GM23338 (cell line): ENCODE measurements at regions not wholly inside any gene's neighbourhood (a gene's known extent, or its start where the extent isn't known, plus 50 kb on each side); places are given as distances from the start of the nearest gene placed in this dataset.

Source experiments
- ATAC-seq: fragments of 200-7000 bp; cut with Tn5 transposase; 3 replicates; pipeline ENCODE4 v1.9.1; 2020
- DNase-seq: peaks from one replicate; pipeline ENCODE4 v3.0.0-alpha.2; 2015; ENCODE audit warnings: low spot score
- H2AFZ ChIP-seq: fragments of 200-600 bp; sonication (generic); 2 replicates; pipeline ENCODE4 v1.8.0; 2016; ENCODE audit warnings: antibody characterized with exemption, mild to moderate bottlenecking, moderate library complexity
- H3F3A ChIP-seq: fragments of 200-600 bp; sonication (generic); replicated peaks from 2 replicates; pipeline ENCODE4 v1.8.0; 2017; ENCODE audit warnings: antibody characterized with exemption, mixed run types, low read depth
- H3K27ac ChIP-seq: fragments of 200-600 bp; sonication (generic); 2 replicates; pipeline ENCODE4 v1.6.1; 2016; ENCODE audit warnings: low read depth
- H3K27me3 ChIP-seq: fragments of 200-600 bp; sonication (generic); 2 replicates; pipeline ENCODE4 v1.8.0; 2016; ENCODE audit warnings: mild to moderate bottlenecking, mixed run types, moderate library complexity; ENCODE audit not compliant: insufficient read depth
- H3K36me3 ChIP-seq: fragments of 200-600 bp; sonication (generic); 2 replicates; pipeline ENCODE4 v1.8.0; 2016; ENCODE audit warnings: mild to moderate bottlenecking; ENCODE audit not compliant: insufficient read depth
- H3K4me1 ChIP-seq: fragments of 200-600 bp; sonication (generic); 2 replicates; pipeline ENCODE4 v1.8.0; 2016; ENCODE audit warnings: mild to moderate bottlenecking, moderate library complexity; ENCODE audit not compliant: insufficient read depth
- H3K4me2 ChIP-seq: fragments of 200-600 bp; sonication (generic); 2 replicates; pipeline ENCODE4 v1.7.1; 2017; ENCODE audit warnings: mixed run types
- H3K4me3 ChIP-seq: fragments of 200-600 bp; sonication (generic); 2 replicates; pipeline ENCODE4 v1.6.1; 2016; ENCODE audit warnings: mixed run types
- H3K79me2 ChIP-seq: fragments of 200-600 bp; sonication (generic); replicated peaks from 2 replicates; pipeline ENCODE4 v1.8.0; 2017; ENCODE audit warnings: mild to moderate bottlenecking; ENCODE audit not compliant: insufficient read depth
- H3K9me2 ChIP-seq: fragments of 200-600 bp; sonication (generic); 2 replicates; pipeline ENCODE4 v1.8.0; 2017; ENCODE audit not compliant: insufficient read depth
- H4K20me1 ChIP-seq: fragments of 200-600 bp; sonication (generic); replicated peaks from 2 replicates; pipeline ENCODE4 v1.8.0; 2017; ENCODE audit warnings: mild to moderate bottlenecking; ENCODE audit not compliant: insufficient read depth
- H3K27ac Mint-ChIP-seq: 2 replicates; pipeline ENCODE4 v1.8.0; 2020; ENCODE audit warnings: inconsistent platforms, mild to moderate bottlenecking, moderate library complexity, mixed read lengths
- H3K27me3 Mint-ChIP-seq: 3 replicates; pipeline ENCODE4 v1.8.0; 2022; ENCODE audit warnings: low read depth, mild to moderate bottlenecking, moderate library complexity, mixed read lengths, inconsistent platforms; ENCODE audit not compliant: insufficient read depth, poor library complexity
- H3K36me3 Mint-ChIP-seq: 3 replicates; pipeline ENCODE4 v1.8.0; 2021; ENCODE audit warnings: low read depth, mild to moderate bottlenecking, inconsistent platforms, moderate library complexity, mixed read lengths
- H3K4me1 Mint-ChIP-seq: 3 replicates; pipeline ENCODE4 v1.8.0; 2020; ENCODE audit warnings: mild to moderate bottlenecking, inconsistent platforms, mixed read lengths
- H3K4me3 Mint-ChIP-seq: 3 replicates; pipeline ENCODE4 v1.8.0; 2021; ENCODE audit warnings: moderate library complexity, mild to moderate bottlenecking, inconsistent platforms, mixed read lengths
- H3K9me3 Mint-ChIP-seq: 3 replicates; pipeline ENCODE4 v1.8.0; 2020; ENCODE audit warnings: moderate library complexity, mild to moderate bottlenecking, inconsistent platforms, mixed read lengths
- CREB1 ChIP-seq: fragments of 250-450 bp; sonication (Bioruptor Pico); IDR thresholded peaks from 2 replicates; pipeline ENCODE4 v1.5.0; 2020; ENCODE audit warnings: low read depth, mild to moderate bottlenecking, moderate library complexity
- CTCF ChIP-seq, 2 experiments: fragments of 200-600 bp in 1 of 2; sonication (generic) in 1 of 2; conservative IDR thresholded peaks; 2 replicates each; pipeline versions ENCODE4 v1.5.1 to v1.6.1; 2016 to 2017; ENCODE audit warnings: antibody characterized with exemption in 2 of 2, low read depth in 2 of 2, mild to moderate bottlenecking in 2 of 2, moderate library complexity in 1 of 2
- ETS1 ChIP-seq: IDR thresholded peaks from 2 replicates; pipeline ENCODE4 v1.6.1; 2016; ENCODE audit warnings: antibody characterized with exemption
- JUNB ChIP-seq: IDR thresholded peaks from one replicate; pipeline ENCODE4 v1.6.1; 2016; ENCODE audit warnings: antibody characterized with exemption; ENCODE audit not compliant: unreplicated experiment
- POLR2AphosphoS5 ChIP-seq: IDR thresholded peaks from 2 replicates; pipeline ENCODE4 v1.6.1; 2016; ENCODE audit warnings: antibody characterized with exemption, low read depth
- REST ChIP-seq: IDR thresholded peaks from one replicate; pipeline ENCODE4 v1.6.1; 2018; ENCODE audit warnings: antibody characterized with exemption; ENCODE audit not compliant: unreplicated experiment
- STAT1 ChIP-seq: IDR thresholded peaks from one replicate; pipeline ENCODE4 v1.6.1; 2016; ENCODE audit warnings: antibody characterized with exemption; ENCODE audit not compliant: unreplicated experiment
- ZNF114 ChIP-seq: fragments of 250-450 bp; sonication (Bioruptor Pico); IDR thresholded peaks from 2 replicates; pipeline ENCODE4 v1.5.0; 2020; ENCODE audit warnings: mild to moderate bottlenecking, moderate library complexity
- ZNF331 ChIP-seq: fragments of 250-450 bp; sonication (Bioruptor Pico); IDR thresholded peaks from 2 replicates; pipeline ENCODE4 v1.5.0; 2020; ENCODE audit warnings: low read depth, mild to moderate bottlenecking, moderate library complexity
- ZNF462 ChIP-seq: fragments of 250-450 bp; sonication (Bioruptor Pico); IDR thresholded peaks from 2 replicates; pipeline ENCODE4 v1.5.0; 2020; ENCODE audit warnings: mild to moderate bottlenecking, moderate library complexity

- H3K4me3 ChIP-seq = no peak overlapping the region
- H3K27me3 ChIP-seq = no peaks in the 10 kb centered on the region
- no peak for DNase-seq
- no peaks in the 10 kb centered on the region for H3K36me3 ChIP-seq
- no peaks in the 10 kb centered on the region for H3K4me1 ChIP-seq
- TF ChIP-seq ZNF331 (CRISPR knock-in tag) (no peak), STAT1 (no peak), CTCF (conservative IDR thresholded peaks at IDR 0.05; ENCODE audit: low read depth in 2 of 2) (no peak), ZNF462 (CRISPR knock-in tag) (no peak), ZNF114 (no peak), JUNB (no peak), REST (no peak), CREB1 (no peak), ETS1 (no peak), POLR2AphosphoS5 (no peak)
- 0 out of 2 replicates have a peak overlapping the region, but pooled peaks have one; percentile 28 for H2AFZ ChIP-seq
- Mint-ChIP-seq H3K4me1 (no peaks in the 10 kb centered on the region), H3K4me3 (no peak overlapping the region), H3K27me3 (peaks cover 4% of the 10 kb centered on the region), H3K9me3 (no peaks in the 10 kb centered on the region), H3K36me3 (no peaks in the 10 kb centered on the region), H3K27ac (no peak overlapping the region)
- no peaks in the 10 kb centered on the region for H3F3A ChIP-seq
- H4K20me1 ChIP-seq = no peaks in the 10 kb centered on the region
- no peak for ATAC-seq
- no peak overlapping the region for H3K4me2 ChIP-seq
- H3K27ac ChIP-seq = no peak overlapping the region
- no peaks in the 10 kb centered on the region for H3K9me2 ChIP-seq
- H3K79me2 ChIP-seq = no peaks in the 10 kb centered on the region
Observed at GRCh38 chr3:177300039-177300833, 103.0 kb upstream of the TBL1XR1 start.
